ENCODE measurements at regions not wholly inside any gene's neighbourhood (a gene's known extent, or its start where the extent isn't known, plus 50 kb on each side); places are given as distances from the start of the nearest gene placed in this dataset.

DNA sequence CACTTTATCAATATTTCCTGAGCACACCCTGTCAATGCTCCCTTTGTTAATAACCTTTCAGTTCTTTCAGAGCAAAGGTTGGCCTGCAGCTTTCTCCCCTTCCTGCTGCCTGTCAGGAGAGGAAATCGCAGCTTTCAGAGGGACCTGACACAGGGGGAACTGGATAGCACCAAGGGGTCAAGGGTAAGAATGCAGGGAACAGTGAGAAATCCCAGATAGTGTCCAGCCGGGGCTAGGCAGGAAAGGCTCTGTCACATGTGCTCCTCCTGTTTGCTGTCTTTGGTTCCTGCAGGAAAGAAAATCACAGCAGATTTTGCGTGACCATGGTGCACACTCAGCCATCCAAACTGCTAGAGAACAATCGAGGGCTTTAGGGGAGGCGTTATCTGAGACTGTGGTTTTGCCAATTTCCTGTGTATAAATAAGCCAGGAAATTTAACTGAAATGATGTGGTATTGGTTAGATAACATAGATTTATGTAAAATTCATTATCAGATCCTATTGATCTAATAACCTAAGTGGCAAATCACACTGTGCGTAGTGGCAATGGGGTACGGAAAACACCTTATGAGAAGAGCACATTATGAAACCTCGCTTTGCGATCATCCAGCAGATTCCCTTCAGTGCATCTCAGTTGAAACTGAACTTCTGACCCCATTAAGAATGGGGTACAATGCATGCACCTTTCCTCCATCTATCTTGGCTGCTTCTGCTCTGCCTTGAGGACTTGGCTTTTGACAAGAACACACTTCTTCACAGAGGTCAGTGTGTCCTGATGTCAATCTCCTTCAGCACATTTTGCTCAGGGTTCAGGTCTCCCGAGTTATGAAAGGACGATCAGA lies 178.0 kb downstream of the ICOS start:
- TF ChIP-seq SUZ12 (IDR thresholded peaks at IDR 0.05; ENCODE audit: extremely low read depth, insufficient read depth, insufficient read length) = no peak
- TF ChIP-seq ZNF274 (IDR thresholded peaks at IDR 0.05; ENCODE audit: low read depth, low read length) = no peak
- TF ChIP-seq YY1 (IDR thresholded peaks at IDR 0.05; ENCODE audit: insufficient read depth, insufficient read length) = no peak
- Histone ChIP-seq H3K4me3 (ENCODE audit: insufficient read length, low read depth) (no peak overlapping the region), H3K27me3 (ENCODE audit: insufficient read depth, insufficient read length) (no peaks in the 10 kb centered on the region), H3K36me3 (ENCODE audit: insufficient read depth, insufficient read length, low read length) (no peaks in the 10 kb centered on the region), H3K9me3 (ENCODE audit: insufficient read depth, low read length) (no peaks in the 10 kb centered on the region), H3K9ac (ENCODE audit: insufficient read length, low read depth) (no peak overlapping the region), H3K4me1 (ENCODE audit: insufficient read depth, insufficient read length) (no peaks in the 10 kb centered on the region)
- no peak for DNase-seq (ENCODE audit: low read depth, low spot score)

DNA sequence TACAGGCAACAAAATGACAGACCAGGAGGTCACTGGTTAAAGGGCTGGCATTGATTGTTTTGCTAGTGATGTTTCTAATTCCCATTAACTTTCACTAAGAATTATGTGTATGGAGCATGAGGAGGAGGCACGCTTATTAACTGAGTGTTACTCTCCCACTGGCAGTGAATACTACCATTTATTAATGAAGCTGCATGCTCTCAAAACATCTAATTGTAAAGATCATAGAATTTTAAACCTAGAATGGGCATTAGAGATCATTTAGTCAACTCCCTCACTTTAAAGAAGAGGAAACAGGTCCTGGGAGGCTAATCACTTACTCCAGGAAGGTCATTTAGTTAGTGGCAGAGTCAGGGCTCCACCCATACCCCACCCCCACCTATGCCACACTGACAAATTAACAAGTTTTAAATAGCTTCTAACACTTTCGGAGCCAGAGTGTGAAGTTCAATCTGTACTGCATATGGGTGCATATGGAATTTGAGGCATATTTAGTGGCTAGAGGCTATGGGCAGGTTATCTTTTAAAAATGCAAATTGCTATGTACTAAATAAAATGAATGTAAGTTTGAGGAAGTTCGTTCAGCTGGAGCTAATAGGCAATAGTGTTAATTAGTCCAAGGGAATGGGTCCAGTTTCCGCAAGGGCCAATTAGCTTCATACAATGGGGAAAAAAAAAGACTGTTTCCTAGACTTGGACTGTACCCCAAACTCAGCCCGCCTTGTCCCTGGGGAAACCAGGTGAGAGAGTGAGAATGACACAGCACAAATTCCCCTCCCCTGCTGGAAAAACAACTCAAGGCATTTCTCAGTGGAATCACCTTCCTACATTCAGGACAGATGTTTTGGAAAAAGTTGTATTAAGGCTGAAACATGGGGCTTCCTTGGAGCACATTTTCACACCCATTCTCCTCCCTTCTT lies 178.8 kb downstream of the ICOS start:
- H3K4me1 ChIP-seq (ENCODE audit: insufficient read depth, insufficient read length) = no peaks in the 10 kb centered on the region
- TF ChIP-seq SUZ12 (IDR thresholded peaks at IDR 0.05; ENCODE audit: extremely low read depth, insufficient read depth, insufficient read length) = no peak
- no peak for TF ChIP-seq YY1 (IDR thresholded peaks at IDR 0.05; ENCODE audit: insufficient read depth, insufficient read length)
- TF ChIP-seq ZNF274 (IDR thresholded peaks at IDR 0.05; ENCODE audit: low read depth, low read length) = no peak
- H3K4me3 ChIP-seq (ENCODE audit: insufficient read length, low read depth) = no peak overlapping the region
- H3K9ac ChIP-seq (ENCODE audit: insufficient read length, low read depth) = no peak overlapping the region
- no peak for DNase-seq (ENCODE audit: low read depth, low spot score)
- no peaks in the 10 kb centered on the region for H3K27me3 ChIP-seq (ENCODE audit: insufficient read depth, insufficient read length)
- no peaks in the 10 kb centered on the region for H3K36me3 ChIP-seq (ENCODE audit: insufficient read depth, insufficient read length, low read length)
- H3K9me3 ChIP-seq (ENCODE audit: insufficient read depth, low read length) = no peaks in the 10 kb centered on the region

- Histone ChIP-seq H3K9ac (ENCODE audit: insufficient read length, low read depth) (no peak overlapping the region), H3K9me3 (ENCODE audit: insufficient read depth, low read length) (no peaks in the 10 kb centered on the region), H3K36me3 (ENCODE audit: insufficient read depth, insufficient read length, low read length) (no peaks in the 10 kb centered on the region), H3K4me3 (ENCODE audit: insufficient read length, low read depth) (no peak overlapping the region), H3K27me3 (ENCODE audit: insufficient read depth, insufficient read length) (no peaks in the 10 kb centered on the region), H3K4me1 (ENCODE audit: insufficient read depth, insufficient read length) (no peaks in the 10 kb centered on the region)
- TF ChIP-seq ZNF274 (IDR thresholded peaks at IDR 0.05; ENCODE audit: low read depth, low read length) (no peak), YY1 (IDR thresholded peaks at IDR 0.05; ENCODE audit: insufficient read depth, insufficient read length) (no peak), SUZ12 (IDR thresholded peaks at IDR 0.05; ENCODE audit: extremely low read depth, insufficient read depth, insufficient read length) (no peak)
- no peak for DNase-seq (ENCODE audit: low read depth, low spot score)
These were observed 179.7 kb downstream of the ICOS start for GRCh38 chr2:204116159-204116792.

- Histone ChIP-seq H3K27me3 (ENCODE audit: insufficient read depth, insufficient read length) (no peaks in the 10 kb centered on the region), H3K4me3 (ENCODE audit: insufficient read length, low read depth) (no peak overlapping the region), H3K4me1 (ENCODE audit: insufficient read depth, insufficient read length) (no peaks in the 10 kb centered on the region), H3K9me3 (ENCODE audit: insufficient read depth, low read length) (no peaks in the 10 kb centered on the region), H3K36me3 (ENCODE audit: insufficient read depth, insufficient read length, low read length) (no peaks in the 10 kb centered on the region), H3K9ac (ENCODE audit: insufficient read length, low read depth) (no peak overlapping the region)
- no peak for DNase-seq (ENCODE audit: low read depth, low spot score)
- TF ChIP-seq YY1 (IDR thresholded peaks at IDR 0.05; ENCODE audit: insufficient read depth, insufficient read length) (no peak), ZNF274 (IDR thresholded peaks at IDR 0.05; ENCODE audit: low read depth, low read length) (no peak), SUZ12 (IDR thresholded peaks at IDR 0.05; ENCODE audit: extremely low read depth, insufficient read depth, insufficient read length) (no peak)
These were observed 185.9 kb downstream of the ICOS start for GRCh38 chr2:204122425-204122824.

DNA sequence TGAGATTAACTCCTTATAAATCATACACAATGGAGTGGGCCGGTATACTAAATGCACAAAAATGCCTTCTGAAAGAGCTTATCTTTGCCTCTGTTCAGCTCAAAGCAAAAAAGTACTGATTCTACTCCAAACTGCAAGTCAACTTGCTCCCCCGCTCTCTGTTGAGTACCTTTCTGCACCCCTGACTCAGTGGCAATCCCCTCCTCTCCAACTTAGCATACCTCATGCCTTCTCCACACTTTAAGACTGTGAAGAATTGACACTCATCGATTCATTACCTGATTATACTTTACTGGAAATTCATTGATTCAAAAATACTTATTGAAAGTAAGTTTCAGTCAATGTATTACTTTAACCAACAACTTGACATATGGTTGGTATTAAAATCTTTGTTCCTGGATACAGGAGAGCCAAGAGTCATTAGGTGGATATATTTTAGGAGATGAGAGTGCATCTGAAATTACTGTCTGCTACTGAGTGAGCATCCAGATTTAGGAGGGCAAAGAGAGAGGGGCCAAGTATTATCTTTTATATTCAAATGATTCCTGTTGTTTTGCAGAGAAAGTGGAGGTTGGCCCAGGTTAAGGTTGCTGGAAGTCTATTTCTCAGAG lies 187.7 kb downstream of the ICOS start:
- H3K36me3 ChIP-seq (ENCODE audit: insufficient read depth, insufficient read length, low read length) = no peaks in the 10 kb centered on the region
- DNase-seq (ENCODE audit: low read depth, low spot score) = no peak
- no peak for TF ChIP-seq ZNF274 (IDR thresholded peaks at IDR 0.05; ENCODE audit: low read depth, low read length)
- TF ChIP-seq SUZ12 (IDR thresholded peaks at IDR 0.05; ENCODE audit: extremely low read depth, insufficient read depth, insufficient read length) = no peak
- no peak for TF ChIP-seq YY1 (IDR thresholded peaks at IDR 0.05; ENCODE audit: insufficient read depth, insufficient read length)
- H3K4me1 ChIP-seq (ENCODE audit: insufficient read depth, insufficient read length) = no peaks in the 10 kb centered on the region
- no peak overlapping the region for H3K9ac ChIP-seq (ENCODE audit: insufficient read length, low read depth)
- no peaks in the 10 kb centered on the region for H3K9me3 ChIP-seq (ENCODE audit: insufficient read depth, low read length)
- no peak overlapping the region for H3K4me3 ChIP-seq (ENCODE audit: insufficient read length, low read depth)
- no peaks in the 10 kb centered on the region for H3K27me3 ChIP-seq (ENCODE audit: insufficient read depth, insufficient read length)

- DNase-seq (ENCODE audit: low read depth, low spot score) = no peak
- no peaks in the 10 kb centered on the region for H3K36me3 ChIP-seq (ENCODE audit: insufficient read depth, insufficient read length, low read length)
- H3K9me3 ChIP-seq (ENCODE audit: insufficient read depth, low read length) = no peaks in the 10 kb centered on the region
- no peak for TF ChIP-seq SUZ12 (IDR thresholded peaks at IDR 0.05; ENCODE audit: extremely low read depth, insufficient read depth, insufficient read length)
- H3K27me3 ChIP-seq (ENCODE audit: insufficient read depth, insufficient read length) = no peaks in the 10 kb centered on the region
- no peak overlapping the region for H3K4me3 ChIP-seq (ENCODE audit: insufficient read length, low read depth)
- H3K9ac ChIP-seq (ENCODE audit: insufficient read length, low read depth) = no peak overlapping the region
- no peaks in the 10 kb centered on the region for H3K4me1 ChIP-seq (ENCODE audit: insufficient read depth, insufficient read length)
These were observed 190.1 kb downstream of the ICOS start for GRCh38 chr2:204126705-204127104.

All from NT2/D1 (cell line).